ENCODE measurements at regions not wholly inside any gene's neighbourhood (a gene's known extent, or its start where the extent isn't known, plus 50 kb on each side); places are given as distances from the start of the nearest gene placed in this dataset.
"Not testable (repeated sequence)": the region's sequence is repeated elsewhere in the genome, so short reads cannot be mapped to it uniquely, and the experiment has no call there.

- not testable (repeated sequence) for H3K4me3 Mint-ChIP-seq, H3K27me3 Mint-ChIP-seq, H3K27ac Mint-ChIP-seq, DNase-seq, H3K9me3 Mint-ChIP-seq, H3K4me1 Mint-ChIP-seq
- ATAC-seq = peak; percentile 32
These were observed 184.3 kb downstream of the TBC1D2B start for GRCh38 chr15:77893246-77893645.

GRCh38 chr15:77892335-77892734, 185.2 kb downstream of the TBC1D2B start:
- H3K9me3 Mint-ChIP-seq = no peaks in the 10 kb centered on the region
- peaks cover 7% of the 10 kb centered on the region for H3K27me3 Mint-ChIP-seq
- ATAC-seq = no peak
- no peak overlapping the region for H3K27ac Mint-ChIP-seq
- peaks cover 4% of the 10 kb centered on the region for H3K4me1 Mint-ChIP-seq
- DNase-seq = no peak
- no peak overlapping the region for H3K4me3 Mint-ChIP-seq

- H3K27ac Mint-ChIP-seq, H3K4me1 Mint-ChIP-seq, H3K27me3 Mint-ChIP-seq, DNase-seq, H3K4me3 Mint-ChIP-seq, H3K9me3 Mint-ChIP-seq, ATAC-seq: not testable (repeated sequence)
These were observed 185.6 kb downstream of the TBC1D2B start for GRCh38 chr15:77891862-77892261.

GRCh38 chr15:77890911-77891801, 186.4 kb downstream of the TBC1D2B start:
- not testable (repeated sequence) for H3K4me3 Mint-ChIP-seq, H3K27ac Mint-ChIP-seq, DNase-seq, H3K27me3 Mint-ChIP-seq, H3K9me3 Mint-ChIP-seq, H3K4me1 Mint-ChIP-seq
- peak; percentile 10 for ATAC-seq

- peak overlapping the region; percentile 4 for H3K27ac Mint-ChIP-seq
These were observed 187.4 kb downstream of the TBC1D2B start for GRCh38 chr15:77889828-77890725.

GRCh38 chr15:77889009-77889806, 188.3 kb downstream of the TBC1D2B start:
- Mint-ChIP-seq H3K4me1 (peaks cover 4% of the 10 kb centered on the region), H3K27me3 (no peaks in the 10 kb centered on the region), H3K9me3 (no peaks in the 10 kb centered on the region), H3K27ac (no peak overlapping the region), H3K4me3 (no peak overlapping the region)
- ATAC-seq = no peak
- DNase-seq = no peak

More at GRCh38 chr15:77889828-77890725, 187.4 kb downstream of the TBC1D2B start:
- ATAC-seq, DNase-seq, H3K27me3 Mint-ChIP-seq, H3K4me3 Mint-ChIP-seq, H3K9me3 Mint-ChIP-seq, H3K4me1 Mint-ChIP-seq: not testable (repeated sequence)

- not testable (repeated sequence) for H3K4me1 Mint-ChIP-seq, H3K4me3 Mint-ChIP-seq, H3K9me3 Mint-ChIP-seq, DNase-seq, H3K27me3 Mint-ChIP-seq, H3K27ac Mint-ChIP-seq
- ATAC-seq = peak; percentile 31
These were observed 189.7 kb downstream of the TBC1D2B start for GRCh38 chr15:77887563-77888429.

- Mint-ChIP-seq H3K27ac (no peak overlapping the region), H3K27me3 (no peaks in the 10 kb centered on the region), H3K9me3 (no peaks in the 10 kb centered on the region), H3K4me1 (peaks cover 4% of the 10 kb centered on the region), H3K4me3 (no peak overlapping the region)
- ATAC-seq (peak; percentile 27), DNase-seq (no peak)
These were observed 190.6 kb downstream of the TBC1D2B start for GRCh38 chr15:77886805-77887448.

GRCh38 chr15:77885877-77886500, 191.5 kb downstream of the TBC1D2B start:
- H3K27ac Mint-ChIP-seq, H3K4me1 Mint-ChIP-seq, H3K27me3 Mint-ChIP-seq, H3K9me3 Mint-ChIP-seq, DNase-seq, H3K4me3 Mint-ChIP-seq, ATAC-seq: not testable (repeated sequence)

- not testable (repeated sequence) for H3K9me3 Mint-ChIP-seq, H3K27ac Mint-ChIP-seq, H3K4me1 Mint-ChIP-seq
These were observed 194.5 kb downstream of the TBC1D2B start for GRCh38 chr15:77883012-77883411.

GRCh38 chr15:77881950-77882349, 195.6 kb downstream of the TBC1D2B start:
- Mint-ChIP-seq H3K27ac (no peak overlapping the region), H3K27me3 (no peaks in the 10 kb centered on the region), H3K4me3 (no peak overlapping the region), H3K9me3 (no peaks in the 10 kb centered on the region), H3K4me1 (no peaks in the 10 kb centered on the region)
- ATAC-seq (no peak), DNase-seq (no peak)

More at GRCh38 chr15:77883012-77883411, 194.5 kb downstream of the TBC1D2B start:
- H3K27me3 Mint-ChIP-seq, H3K4me3 Mint-ChIP-seq, DNase-seq, ATAC-seq: not testable (repeated sequence)

GRCh38 chr15:77881535-77881934, 196.0 kb downstream of the TBC1D2B start:
- H3K4me1 Mint-ChIP-seq, H3K4me3 Mint-ChIP-seq, H3K9me3 Mint-ChIP-seq, H3K27ac Mint-ChIP-seq, H3K27me3 Mint-ChIP-seq, DNase-seq: not testable (repeated sequence)
- peak; percentile 49 for ATAC-seq

GRCh38 chr15:77879466-77879865, 198.0 kb downstream of the TBC1D2B start:
- H3K27ac Mint-ChIP-seq = peak overlapping the region in 1 of 2 donors; percentile 42
- H3K27me3 Mint-ChIP-seq, H3K4me1 Mint-ChIP-seq, ATAC-seq, DNase-seq, H3K9me3 Mint-ChIP-seq, H3K4me3 Mint-ChIP-seq: not testable (repeated sequence)

Data from stimulated activated naive CD8-positive, alpha-beta T cell treated with anti-CD3 and anti-CD28 coated beads, Interleukin-15, amount 100 ng/mL, for 72 hours (primary cell).